HG03066 (cell line): ENCODE measurements at regions not wholly inside any gene's neighbourhood (a gene's known extent, or its start where the extent isn't known, plus 50 kb on each side); places are given as distances from the start of the nearest gene placed in this dataset.

Experiments
- ATAC-seq: cut with Tn5 transposase; IDR thresholded peaks from one replicate; pipeline ENCODE4 v1.9.1; 2021; ENCODE audit warnings: low read depth; ENCODE audit not compliant: unreplicated experiment

DNA sequence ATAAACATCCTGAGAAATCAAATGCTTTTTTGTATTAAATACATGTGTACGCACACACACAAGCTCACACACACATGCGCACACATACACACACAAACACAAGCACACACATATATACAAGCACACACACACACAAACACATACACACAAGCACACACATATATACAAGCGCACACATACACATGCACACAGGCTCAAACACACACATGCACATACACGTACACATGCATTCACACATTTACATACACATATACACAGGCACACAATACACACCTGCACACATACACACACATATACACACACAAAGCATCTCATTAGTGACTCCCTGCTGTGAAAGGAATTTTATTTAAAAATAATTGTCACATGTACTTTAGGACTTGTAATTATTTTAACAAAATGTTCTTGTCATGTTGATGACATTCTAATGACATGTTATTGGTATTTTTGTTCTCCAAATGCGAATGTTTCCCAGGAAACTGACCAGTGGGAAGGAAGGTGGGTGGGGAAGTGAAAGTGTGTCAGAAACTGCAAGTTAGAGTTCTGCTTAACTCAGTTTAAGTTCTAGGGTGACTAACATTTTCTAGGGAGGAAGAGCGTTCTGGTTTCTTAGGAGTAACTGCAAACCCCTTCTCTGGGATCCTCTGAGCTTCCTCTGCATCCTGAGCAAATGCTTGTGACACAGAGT lies 113.9 kb upstream of the ZNF217 start:
- ATAC-seq, result peak; percentile 24

DNA sequence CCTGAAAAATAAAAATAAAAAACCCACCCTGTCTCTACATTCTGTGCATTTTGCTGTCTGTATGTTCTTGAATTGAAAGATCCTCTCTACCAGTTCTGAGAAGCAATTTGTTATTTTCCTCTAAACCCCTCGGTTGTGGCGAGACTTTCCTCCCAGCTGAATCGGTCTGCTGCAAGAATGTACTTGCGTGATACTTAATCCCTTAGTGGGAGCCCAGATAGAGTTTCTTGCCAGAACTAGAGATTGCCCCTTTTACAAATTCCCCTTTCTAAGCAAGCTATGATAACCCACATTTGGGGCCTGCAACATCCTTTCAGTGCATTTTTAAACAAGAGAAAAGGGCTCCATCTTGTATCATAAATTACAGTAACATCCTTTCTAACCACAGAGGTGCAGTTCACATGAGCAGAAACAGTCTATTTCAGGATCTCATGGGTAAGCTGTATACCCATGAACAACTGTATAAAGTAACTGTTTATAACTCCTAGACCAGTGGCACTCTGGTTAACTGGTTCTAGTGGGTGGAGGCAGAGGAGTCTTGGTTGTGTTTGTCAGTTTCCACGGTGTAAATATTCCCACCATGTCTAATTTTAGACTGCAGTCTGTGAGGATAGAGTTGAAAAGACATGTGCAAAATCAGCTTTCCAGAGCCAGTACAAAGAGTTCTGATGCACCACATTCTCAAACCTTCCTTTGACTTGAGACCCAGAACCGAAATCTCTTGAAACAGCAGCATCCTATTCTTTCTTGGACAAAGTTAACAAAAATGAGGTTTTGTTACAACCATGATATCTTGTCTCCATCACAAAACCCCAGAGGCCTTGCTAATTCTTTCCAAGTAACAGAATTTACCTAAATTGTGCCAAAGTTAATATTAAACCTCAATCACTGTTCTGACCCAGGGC lies 113.1 kb upstream of the ZNF217 start:
- ATAC-seq, result no peak

DNA sequence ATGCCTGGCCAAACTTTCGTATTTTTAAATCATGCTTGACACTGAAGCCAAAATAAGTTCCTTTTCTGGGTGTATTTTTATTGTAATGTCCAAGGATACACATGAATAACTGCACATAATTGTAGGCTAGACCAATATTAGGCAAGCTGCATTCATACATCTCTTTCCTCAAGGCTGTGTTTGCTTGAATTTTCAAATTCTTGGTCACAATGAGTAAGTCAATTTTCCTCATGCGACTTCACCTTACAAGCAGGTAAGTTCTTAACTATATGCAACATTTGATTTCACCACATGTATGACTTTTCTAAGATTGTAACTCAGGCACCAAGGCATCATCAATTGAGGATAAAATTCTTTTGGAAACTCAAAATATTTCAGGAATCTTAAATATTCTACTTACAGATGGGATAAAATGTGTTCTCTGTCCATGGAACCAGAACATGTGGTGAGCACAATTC lies 112.4 kb upstream of the ZNF217 start:
- ATAC-seq, result no peak

DNA sequence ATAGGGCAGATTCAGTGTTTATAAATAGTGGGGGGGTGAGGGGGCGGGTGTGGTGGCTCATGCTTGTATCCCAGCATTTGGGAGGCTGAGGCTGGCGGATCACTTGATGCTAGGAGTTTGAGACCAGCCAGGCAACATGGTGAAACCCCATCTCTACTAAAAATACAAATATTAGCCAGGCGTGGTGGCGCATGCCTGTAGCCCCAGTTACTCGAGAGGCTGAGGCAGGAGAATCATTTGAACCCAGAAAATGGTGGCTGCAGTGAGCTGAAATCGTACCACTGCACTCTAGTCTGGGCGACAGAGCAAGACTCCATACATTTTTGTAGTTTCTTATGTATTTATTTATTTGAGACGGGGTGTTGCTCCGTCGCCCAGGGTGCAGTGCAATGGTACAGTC lies 109.0 kb upstream of the ZNF217 start:
- ATAC-seq, result no peak

DNA sequence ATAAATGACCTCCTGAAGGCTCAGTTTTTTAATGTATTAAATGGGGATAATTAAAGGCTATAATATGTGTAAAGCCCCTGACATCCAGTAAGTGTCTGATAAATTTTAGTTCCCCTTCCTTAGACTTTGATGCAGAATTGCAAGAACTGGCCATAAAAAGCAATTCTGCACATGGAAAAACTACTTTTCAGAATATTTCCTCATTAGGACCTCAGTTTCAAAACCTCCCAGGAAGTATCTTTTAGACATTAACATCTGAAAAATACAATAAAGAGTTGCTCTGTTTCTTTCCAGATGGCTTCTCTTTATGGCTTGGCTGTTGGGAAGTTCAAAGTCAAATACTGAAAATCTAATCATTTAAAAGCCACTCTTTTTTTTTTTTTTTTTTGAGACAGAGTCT lies 106.3 kb upstream of the ZNF217 start:
- no peak for ATAC-seq

DNA sequence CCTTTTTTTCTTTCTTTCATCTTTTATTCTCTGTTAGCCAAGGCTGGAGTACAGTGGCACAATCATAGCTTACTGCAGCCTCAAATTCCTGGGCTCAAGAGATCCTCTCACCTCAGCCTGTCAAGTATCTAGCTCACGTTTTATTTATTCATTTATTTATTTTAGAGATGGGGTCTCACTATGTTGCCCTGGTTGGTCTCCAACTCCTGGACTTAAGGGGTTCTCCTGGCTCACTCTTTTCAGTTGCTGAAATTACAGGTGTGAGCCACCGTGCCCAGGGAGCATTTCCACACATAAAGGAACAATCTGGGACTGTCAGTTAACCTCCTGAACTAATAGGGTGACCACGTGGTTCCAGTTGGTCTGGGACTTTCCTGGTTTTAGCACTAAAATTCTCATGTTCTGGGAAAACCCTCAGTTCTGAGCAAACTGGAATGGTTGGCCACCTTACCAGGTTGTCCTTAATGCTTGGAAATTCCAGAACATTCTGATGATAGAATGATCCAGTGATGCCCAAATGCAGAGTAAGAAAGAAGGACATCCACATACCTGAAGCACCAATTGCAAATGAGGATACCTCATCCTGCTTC lies 105.5 kb upstream of the ZNF217 start:
- ATAC-seq, result no peak

DNA sequence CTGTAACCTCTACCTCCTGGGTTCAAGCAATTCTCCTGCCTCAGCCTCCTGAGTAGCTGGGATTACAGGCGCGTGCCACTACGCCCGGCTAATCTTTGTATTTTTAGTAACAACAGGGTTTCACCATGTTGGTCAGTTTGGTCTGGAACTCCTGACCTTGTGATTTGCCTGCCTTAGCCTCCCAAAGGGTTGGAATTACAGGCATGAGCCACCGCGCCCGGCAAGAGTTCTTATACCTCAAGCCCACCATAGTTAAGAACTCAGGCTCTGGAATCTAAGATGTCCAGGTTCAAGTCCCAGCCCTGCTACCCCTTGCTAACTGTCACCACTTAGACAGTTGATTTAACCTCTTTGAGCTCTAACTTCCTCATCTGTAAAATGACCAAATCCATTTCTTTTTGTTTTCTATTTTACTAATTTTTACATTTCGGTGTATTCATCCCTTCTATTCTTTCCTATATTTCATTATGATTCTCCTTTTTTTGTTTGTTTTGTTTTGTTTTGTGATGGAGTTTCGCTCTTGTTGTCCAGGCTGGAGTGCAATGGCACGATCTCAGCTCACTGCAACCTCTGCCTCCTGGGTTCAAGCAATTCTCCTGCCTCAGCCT lies 104.8 kb upstream of the ZNF217 start:
- no peak for ATAC-seq

DNA sequence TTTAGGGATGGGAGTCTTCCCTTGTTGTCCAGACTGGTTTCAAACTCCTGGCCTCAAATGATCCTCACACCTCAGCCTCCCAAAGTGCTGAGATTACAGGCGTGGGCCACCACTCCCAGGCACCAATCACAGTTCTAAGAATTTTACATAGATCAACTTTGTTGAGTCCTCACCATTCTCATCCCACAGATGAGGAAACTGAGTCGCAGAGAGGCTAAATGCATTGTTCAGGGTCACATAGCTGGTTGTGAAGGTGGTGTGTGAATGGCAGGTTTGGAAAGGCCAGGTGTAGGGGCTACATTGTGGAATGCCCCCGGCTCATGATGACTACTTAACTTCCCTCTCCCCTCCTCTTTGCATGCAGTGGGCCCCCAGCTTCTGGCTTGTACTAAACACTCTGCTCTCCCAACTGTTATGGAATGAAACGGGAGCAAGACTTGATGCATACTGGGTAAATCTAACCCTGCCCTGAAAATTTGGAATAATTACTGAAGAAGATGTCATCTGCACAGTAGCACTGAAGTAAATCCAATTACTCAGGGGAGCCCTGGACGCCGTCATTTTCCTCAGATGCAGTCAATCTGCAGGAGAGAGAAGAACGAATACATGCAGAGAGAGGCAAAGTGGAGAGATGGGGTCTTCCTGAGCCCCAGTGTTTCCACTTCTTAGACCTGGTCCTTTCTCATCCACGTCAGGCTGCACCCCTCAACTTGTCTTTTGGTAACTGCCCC lies 102.3 kb upstream of the ZNF217 start:
- ATAC-seq, result no peak

DNA sequence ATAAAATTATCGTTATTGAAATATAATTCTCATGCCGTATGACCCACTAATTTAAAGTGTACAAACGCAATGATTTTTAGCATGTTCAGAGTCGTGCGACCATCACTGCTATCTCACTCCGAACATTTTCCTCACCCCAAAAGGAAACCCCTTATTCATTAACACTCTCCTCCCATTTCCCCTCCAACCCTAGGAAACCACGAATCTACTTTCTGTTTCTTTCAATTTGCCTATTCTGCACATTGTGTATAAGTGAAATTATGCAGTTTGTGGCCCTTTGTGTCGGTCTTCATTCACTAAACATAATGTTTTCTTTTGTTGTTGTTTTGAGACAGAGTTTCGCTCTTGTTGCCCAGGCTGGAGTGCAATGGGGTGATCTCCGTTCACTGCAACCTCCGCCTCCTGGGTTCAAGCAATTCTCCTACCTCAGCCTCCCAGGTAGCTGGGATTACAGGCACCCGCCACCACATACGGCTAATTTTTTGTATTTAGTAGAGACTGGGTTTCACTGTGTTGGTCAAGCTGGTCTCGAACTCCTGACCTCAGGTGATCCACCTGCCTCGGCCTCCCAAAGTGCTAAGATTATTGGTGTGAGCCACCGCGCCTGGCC lies 99.7 kb upstream of the ZNF217 start:
- no peak for ATAC-seq

DNA sequence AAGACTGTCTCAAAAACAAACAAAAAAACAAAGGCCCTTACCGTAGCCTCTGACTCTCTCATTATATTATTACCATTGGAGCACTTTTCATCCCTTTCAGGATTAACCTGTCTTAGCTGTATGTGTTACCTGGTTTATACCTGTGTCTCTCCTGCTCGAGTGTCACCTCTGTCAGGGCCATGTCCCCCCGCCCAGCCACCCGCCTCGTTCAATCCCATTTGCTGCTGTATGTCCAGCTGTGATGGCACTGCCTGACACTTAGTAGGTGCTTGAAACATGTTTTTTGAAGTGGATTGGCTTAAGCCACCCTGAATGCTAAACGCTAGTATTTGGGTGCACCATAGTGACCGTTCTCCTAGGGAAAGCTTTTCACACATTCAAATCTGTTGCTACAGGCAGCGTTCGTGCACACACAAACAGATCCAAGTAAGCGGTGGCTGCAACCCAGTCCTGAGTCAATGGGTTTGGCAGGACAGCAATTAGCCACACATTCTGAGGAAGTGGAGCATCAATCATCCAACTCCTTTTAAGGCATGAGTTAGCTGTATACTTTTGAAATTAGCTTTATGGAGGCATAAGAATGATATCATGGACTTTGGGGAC lies 98.9 kb upstream of the ZNF217 start:
- ATAC-seq, result no peak

DNA sequence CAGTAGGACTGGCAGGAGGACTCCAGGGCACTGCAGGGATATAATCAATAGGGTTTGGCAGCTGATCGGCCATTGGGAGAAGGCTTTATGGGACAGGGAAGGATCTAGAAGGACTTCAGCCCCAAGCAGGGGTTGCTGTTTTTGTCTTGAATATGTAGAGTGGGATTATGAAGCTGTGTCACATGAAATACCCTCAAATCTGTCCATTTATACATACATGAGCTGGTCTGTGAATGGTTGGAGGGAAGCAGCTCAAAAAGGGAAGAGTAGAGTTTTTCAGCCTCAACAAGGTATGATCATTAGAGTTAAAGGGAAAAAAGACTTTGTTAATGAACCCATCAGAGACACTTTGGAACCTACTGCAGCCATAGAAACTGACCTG lies 98.2 kb upstream of the ZNF217 start:
- ATAC-seq, result no peak

DNA sequence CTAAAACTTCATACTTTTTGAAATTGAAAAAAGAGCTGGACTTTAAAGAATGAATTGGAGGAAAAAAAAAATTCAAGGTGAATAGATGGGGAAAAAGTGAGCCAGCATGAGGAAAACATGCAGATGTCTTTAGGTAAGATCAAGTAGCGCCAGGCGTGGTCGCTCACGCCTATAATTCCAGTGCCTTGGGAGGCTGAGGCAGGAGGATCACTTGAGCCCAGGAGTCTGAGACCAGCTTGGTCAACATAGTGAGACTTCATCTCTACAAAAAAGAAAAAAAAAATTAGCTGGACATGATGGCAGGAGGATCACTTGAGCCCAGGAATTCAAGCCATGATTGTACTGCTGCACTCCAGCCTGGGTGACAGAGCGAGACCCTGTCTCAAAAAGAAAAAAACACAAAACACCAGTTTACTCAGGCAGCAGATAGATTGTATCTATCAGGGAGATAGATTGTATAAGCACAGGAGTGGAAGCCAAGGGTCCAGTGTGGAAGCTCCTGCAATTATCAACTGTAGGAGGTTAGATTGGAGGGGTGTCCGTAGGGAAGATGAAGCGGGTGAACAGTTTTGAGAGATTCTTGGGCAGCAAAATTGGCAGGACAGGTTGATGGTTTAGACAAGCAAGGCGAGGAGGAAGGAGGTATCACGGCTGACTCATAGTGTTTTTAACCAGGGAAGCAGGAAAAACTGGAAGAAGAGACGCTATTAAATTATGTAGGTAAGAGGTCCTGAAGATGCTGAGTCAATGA lies 97.6 kb upstream of the ZNF217 start:
- ATAC-seq, result no peak

DNA sequence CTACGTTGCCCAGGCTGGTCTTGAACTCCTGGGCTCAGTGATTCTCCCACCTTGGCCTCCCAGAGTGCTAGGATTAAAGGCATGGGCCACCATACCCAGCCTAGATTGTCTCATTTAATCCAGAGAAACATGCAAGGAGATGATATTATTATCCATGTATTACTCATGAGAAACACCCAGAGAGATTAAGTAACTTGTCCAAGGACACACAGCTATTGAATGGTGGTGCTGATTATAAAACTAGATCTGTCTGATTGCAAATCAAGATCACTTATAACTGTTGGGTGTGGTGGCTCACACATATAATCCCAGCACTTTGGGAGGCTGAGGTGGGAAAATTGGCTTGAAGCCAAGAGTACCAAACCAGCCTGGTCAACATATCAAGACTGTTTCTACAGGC lies 94.4 kb upstream of the ZNF217 start:
- ATAC-seq, result no peak

DNA sequence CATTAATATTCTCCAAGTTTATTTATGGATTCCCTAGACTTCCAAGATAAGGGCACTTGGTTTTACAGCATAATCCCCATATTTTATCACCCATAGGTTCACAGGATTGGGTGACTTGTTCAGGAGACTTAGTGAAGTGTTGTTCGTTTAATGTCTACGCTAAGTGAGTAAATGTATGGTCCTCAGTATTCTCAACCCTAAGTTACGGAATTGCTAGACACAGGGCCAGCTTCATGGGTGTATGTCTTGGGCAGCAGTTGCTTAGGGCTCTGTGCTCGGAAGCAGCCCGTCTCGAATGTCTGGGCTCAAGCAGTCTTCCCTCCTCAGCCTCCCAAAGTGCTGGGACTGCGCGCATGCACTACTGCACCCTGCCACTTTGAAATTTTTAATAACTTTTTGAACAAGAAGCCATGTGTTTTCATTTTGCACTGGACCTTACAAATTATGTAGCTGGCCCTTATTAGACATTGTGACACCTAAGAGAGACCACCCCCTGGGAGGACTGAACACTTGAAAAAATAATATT lies 91.5 kb upstream of the ZNF217 start:
- ATAC-seq, result no peak

DNA sequence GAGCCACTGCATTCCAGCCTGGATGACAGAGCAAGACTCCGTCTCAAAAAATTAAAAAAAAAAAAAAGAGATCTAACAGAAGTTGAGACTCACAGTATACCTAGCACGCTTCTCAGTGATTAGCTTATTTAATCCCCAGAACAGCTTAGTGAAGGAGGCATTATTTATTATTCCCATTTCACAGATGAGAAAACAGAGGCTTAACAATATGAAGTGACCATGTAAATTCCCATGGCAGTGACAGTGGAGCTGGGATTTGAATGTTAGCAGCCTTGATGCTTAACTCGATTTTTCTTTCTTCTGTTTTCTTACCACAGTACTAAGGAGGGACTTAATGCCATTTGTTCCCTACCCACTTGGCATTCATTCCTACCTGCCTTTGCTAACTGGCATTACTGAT lies 89.9 kb upstream of the ZNF217 start:
- ATAC-seq, result no peak

DNA sequence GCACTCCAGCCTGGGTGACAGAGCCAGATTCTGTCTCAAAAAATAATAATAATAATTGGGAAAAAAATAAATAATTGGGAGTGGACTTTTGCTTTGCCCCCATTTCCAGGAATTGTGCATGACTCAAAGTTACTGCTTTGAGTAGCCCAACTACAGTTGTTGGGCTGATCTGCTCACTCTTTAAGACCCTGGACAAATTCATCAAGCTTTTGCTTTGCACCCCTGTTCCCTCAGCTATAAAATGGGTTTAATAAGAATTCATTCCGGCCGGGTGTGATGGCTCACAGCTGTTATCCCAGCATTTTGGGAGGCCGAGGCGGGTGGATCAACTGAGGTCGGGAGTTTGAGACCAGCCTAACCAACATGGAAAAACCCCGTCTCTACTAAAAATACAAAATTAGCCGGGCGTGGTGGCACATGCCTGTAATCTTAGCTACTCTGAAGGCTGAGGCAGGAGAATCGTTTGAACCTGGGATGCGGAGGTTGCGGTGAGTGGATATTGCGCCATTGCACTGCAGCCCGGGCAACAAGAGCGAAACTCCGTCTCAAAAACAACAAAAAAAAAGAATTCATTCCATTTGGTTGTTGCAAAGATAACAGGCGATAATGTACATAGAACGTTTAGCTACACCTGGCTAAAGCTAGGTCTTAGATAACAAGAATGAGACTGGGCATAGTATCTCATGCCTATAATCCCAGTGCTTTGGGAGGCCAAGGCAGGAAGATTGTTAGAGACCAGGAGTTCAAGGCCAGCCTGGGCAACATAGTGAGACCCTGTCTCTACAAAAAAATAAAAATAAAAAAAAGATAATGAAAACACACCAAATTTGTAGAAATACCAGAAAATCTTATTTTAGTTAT lies 87.9 kb upstream of the ZNF217 start:
- ATAC-seq, result no peak

DNA sequence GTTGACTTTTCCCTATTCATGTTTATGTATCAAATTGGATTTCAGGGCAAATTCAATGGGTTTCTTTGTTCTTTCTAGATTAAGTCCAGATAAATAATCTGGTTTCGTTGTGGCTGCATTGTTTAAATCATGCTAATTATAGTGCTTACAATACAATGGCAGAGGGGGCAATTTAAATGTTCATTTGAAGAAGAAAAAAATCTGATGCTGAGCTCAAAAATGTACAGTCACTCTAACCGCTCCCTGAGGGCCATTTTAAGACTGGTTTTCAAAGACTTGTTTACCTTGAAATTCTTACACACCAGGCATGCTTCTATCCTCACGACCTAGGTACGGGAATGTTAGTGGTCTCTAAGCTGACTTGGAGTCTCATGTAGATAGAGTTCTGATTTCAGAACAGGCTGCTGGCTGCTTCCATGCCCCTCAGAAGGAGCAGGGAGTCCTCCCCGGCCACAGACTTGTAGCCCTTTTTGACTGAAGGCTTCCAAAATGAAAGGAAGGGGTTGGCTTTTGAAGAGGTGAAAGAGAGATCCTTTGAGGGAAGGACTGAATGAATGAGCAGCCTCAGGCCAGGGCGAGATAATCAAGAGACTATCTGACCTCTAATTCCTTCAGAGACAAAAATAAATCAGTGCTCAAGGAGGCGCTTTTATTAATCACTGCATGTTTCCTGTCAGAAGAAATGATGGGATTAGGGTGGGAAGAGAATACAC lies 86.1 kb upstream of the ZNF217 start:
- no peak for ATAC-seq
